GM23338 (cell line): ENCODE measurements at regions not wholly inside any gene's neighbourhood (a gene's known extent, or its start where the extent isn't known, plus 50 kb on each side); places are given as distances from the start of the nearest gene placed in this dataset.

ENCODE experiments used
- CREB1 ChIP-seq: fragments of 250-450 bp; sonication (Bioruptor Pico); IDR thresholded peaks from 2 replicates; pipeline ENCODE4 v1.5.0; 2020; ENCODE audit warnings: low read depth, mild to moderate bottlenecking, moderate library complexity
- CTCF ChIP-seq, 2 experiments: fragments of 200-600 bp in 1 of 2; sonication (generic) in 1 of 2; conservative IDR thresholded peaks; 2 replicates each; pipeline versions ENCODE4 v1.5.1 to v1.6.1; 2016 to 2017; ENCODE audit warnings: antibody characterized with exemption in 2 of 2, low read depth in 2 of 2, mild to moderate bottlenecking in 2 of 2, moderate library complexity in 1 of 2
- ETS1 ChIP-seq: IDR thresholded peaks from 2 replicates; pipeline ENCODE4 v1.6.1; 2016; ENCODE audit warnings: antibody characterized with exemption
- EZH2 ChIP-seq: fragments of 200-600 bp; sonication (generic); IDR thresholded peaks from one replicate; pipeline ENCODE4 v1.8.0; 2017; ENCODE audit warnings: antibody characterized with exemption, mild to moderate bottlenecking, low read depth; ENCODE audit not compliant: unreplicated experiment
- EZH2phosphoT487 ChIP-seq: fragments of 200-600 bp; sonication (generic); IDR thresholded peaks from one replicate; pipeline ENCODE4 v1.8.1; 2018; ENCODE audit warnings: antibody characterized with exemption; ENCODE audit not compliant: unreplicated experiment
- POLR2AphosphoS5 ChIP-seq: IDR thresholded peaks from 2 replicates; pipeline ENCODE4 v1.6.1; 2016; ENCODE audit warnings: antibody characterized with exemption, low read depth
- REST ChIP-seq: IDR thresholded peaks from one replicate; pipeline ENCODE4 v1.6.1; 2018; ENCODE audit warnings: antibody characterized with exemption; ENCODE audit not compliant: unreplicated experiment
- STAT1 ChIP-seq: IDR thresholded peaks from one replicate; pipeline ENCODE4 v1.6.1; 2016; ENCODE audit warnings: antibody characterized with exemption; ENCODE audit not compliant: unreplicated experiment
- ZNF114 ChIP-seq: fragments of 250-450 bp; sonication (Bioruptor Pico); IDR thresholded peaks from 2 replicates; pipeline ENCODE4 v1.5.0; 2020; ENCODE audit warnings: mild to moderate bottlenecking, moderate library complexity
- ZNF462 ChIP-seq: fragments of 250-450 bp; sonication (Bioruptor Pico); IDR thresholded peaks from 2 replicates; pipeline ENCODE4 v1.5.0; 2020; ENCODE audit warnings: mild to moderate bottlenecking, moderate library complexity

- no peak for TF ChIP-seq REST
- no peak for TF ChIP-seq CTCF (conservative IDR thresholded peaks at IDR 0.05; ENCODE audit: low read depth in 2 of 2)
- no peak for TF ChIP-seq EZH2
- TF ChIP-seq ETS1, result no peak
- no peak for TF ChIP-seq POLR2AphosphoS5
- TF ChIP-seq EZH2phosphoT487, result no peak
- no peak for TF ChIP-seq CREB1 (CRISPR knock-in tag)
- TF ChIP-seq ZNF114 (CRISPR knock-in tag), result no peak
- no peak for TF ChIP-seq ZNF462
- no peak for TF ChIP-seq STAT1
Observed at GRCh38 chr10:20668985-20669384, 228.1 kb downstream of the NEBL start.
